AG09309 (cell line): ENCODE measurements at regions not wholly inside any gene's neighbourhood (a gene's known extent, or its start where the extent isn't known, plus 50 kb on each side); places are given as distances from the start of the nearest gene placed in this dataset.

Experiments
- DNase-seq: peaks from one replicate; pipeline ENCODE4 v3.0.0-alpha.2; 2010; ENCODE audit warnings: low read depth
- H3K4me3 ChIP-seq: 2 replicates; pipeline ENCODE4 v1.5.1; 2011; ENCODE audit warnings: mild to moderate bottlenecking, low read depth, low read length, moderate library complexity; ENCODE audit not compliant: control insufficient read depth
- TF ChIP-seq, protein P1 (sequence below): IDR thresholded peaks from 2 replicates; pipeline ENCODE4 v1.5.1; 2011; ENCODE audit warnings: mild to moderate bottlenecking, low read depth, low read length, inconsistent platforms; ENCODE audit not compliant: insufficient read depth, control insufficient read depth; ENCODE audit errors: missing control alignments

DNA sequence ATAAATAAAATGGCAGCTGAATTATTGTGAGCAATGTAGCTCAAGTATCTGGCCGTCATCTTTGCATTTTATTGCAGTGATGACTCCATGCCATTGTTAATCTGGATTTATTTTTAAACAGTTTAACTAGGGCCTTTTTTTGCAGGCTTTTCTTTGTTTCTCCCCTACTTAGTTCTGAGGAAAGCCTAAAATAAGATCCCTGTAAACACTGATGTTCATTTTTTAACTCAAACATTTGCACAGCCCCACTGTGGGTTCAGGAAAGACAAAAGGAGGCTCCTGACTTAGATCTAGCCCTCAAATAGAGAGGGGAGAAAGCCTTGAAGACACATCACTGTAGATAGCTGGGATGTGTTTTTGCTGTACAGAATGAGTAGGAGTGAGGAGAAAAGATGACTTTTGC lies 69.2 kb downstream of the PLEKHG1 start:
- H3K4me3 ChIP-seq: no peak overlapping the region
- no peak for DNase-seq
- TF ChIP-seq, protein P1, sequence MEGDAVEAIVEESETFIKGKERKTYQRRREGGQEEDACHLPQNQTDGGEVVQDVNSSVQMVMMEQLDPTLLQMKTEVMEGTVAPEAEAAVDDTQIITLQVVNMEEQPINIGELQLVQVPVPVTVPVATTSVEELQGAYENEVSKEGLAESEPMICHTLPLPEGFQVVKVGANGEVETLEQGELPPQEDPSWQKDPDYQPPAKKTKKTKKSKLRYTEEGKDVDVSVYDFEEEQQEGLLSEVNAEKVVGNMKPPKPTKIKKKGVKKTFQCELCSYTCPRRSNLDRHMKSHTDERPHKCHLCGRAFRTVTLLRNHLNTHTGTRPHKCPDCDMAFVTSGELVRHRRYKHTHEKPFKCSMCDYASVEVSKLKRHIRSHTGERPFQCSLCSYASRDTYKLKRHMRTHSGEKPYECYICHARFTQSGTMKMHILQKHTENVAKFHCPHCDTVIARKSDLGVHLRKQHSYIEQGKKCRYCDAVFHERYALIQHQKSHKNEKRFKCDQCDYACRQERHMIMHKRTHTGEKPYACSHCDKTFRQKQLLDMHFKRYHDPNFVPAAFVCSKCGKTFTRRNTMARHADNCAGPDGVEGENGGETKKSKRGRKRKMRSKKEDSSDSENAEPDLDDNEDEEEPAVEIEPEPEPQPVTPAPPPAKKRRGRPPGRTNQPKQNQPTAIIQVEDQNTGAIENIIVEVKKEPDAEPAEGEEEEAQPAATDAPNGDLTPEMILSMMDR: no peak

DNA sequence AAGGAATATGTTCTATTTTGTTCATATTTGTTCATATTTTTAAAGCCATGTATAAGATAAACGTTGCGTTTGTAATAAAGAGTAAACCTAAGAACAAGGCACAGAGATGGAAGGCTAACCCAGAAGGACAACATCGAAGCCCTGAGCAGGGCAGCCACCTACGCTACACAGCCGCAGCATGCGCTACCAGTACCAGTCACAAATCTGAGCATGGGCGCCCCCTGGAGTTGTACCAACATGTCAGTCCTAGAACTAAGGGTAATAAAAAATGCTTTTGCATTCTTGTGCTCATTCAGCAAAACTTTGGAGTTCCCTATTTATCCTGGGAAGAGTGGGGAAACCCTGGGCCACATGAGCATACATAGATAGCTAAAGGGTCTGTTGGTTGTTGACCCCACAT lies 70.6 kb downstream of the PLEKHG1 start:
- no peak for DNase-seq
- no peak overlapping the region for H3K4me3 ChIP-seq
- TF ChIP-seq, protein P1: no peak

DNA sequence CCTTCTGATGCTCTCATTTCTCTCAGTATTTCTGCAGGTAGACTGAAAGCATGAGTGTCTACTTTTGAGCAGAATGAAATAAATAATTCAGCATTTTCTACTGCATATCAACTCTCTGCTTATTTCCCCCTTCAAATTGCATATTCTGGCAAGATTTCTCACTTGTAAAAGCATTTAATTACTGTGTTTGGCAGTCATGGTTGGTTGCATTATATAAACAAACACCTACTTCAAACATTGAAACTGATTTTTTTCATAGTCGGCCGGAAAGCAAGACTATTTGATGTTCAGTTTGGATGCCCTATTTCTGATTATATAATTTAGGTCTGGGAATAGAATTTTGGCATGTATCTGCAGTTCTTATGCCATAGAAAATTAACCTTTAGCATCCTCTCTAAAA lies 73.1 kb downstream of the PLEKHG1 start:
- TF ChIP-seq, protein P1: no peak
- DNase-seq: no peak
- no peak overlapping the region for H3K4me3 ChIP-seq

DNA sequence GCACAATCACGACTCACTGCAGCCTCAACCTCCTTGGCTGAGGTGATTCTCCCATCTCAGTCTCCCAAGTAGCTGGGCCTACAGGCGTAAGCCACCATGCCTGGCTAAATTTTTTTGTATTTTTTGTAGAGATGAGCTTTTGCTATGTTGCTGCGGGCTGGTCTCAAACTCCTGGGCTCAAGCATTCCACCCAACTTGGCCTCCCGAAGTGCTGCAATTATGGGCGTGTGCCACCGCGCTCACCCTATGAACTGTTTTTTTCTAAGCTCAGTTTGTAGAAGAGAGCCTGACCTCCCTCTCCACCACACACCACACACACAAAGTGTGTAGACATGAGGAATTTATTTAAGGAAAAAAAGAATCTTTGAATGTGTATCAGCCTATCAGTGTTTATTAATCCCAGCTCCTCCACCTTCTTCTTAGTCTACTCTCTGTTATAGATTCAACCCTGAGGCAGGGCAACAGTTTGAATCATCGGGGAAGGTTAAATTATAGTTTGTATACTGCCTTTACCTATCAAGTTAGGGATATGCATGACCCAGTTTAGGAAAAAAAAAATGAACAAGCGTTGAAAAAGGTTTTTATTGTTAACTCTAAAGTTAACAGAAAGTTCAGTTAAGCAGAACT lies 74.1 kb downstream of the PLEKHG1 start:
- H3K4me3 ChIP-seq: no peak overlapping the region
- TF ChIP-seq, protein P1: no peak
- no peak for DNase-seq

DNA sequence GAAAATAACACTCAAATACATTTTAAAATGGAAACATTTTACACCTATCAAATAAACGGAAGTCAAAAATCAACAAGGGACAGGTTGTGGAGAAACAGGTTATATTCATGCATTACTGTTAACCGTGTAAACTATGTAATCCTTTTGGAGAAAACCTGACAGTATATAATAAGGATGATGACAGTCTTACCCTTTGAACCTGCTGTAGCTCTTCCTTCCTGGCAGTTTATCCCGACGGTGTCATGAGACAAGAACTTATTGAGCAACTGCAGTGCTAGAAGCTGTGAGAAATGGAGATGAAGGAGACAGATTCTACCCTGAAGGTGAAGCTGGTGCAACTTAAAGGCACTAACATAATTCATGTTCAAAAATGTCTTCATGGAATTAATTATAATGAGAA lies 76.7 kb downstream of the PLEKHG1 start:
- DNase-seq: no peak
- no peak overlapping the region for H3K4me3 ChIP-seq
- TF ChIP-seq, protein P1: no peak

DNA sequence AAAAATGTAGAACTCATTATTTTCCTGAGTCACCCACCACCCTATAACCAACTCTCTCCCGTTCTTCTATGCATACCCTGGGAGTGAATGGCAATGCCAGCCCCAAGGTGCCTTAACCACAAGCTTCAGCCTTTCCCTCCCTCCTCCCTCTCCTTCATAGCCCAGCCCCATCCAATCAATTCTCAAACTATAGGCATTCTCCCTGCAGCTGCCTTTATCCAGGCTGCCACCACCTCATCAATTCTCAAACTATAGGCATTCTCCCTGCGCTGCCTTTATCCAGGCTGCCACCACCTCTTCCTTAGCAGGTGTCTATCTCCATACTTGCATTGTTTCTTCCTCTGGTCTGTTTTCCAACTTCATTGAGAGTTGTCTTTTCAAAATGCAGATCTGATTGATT lies 77.1 kb downstream of the PLEKHG1 start:
- no peak for DNase-seq
- no peak overlapping the region for H3K4me3 ChIP-seq
- TF ChIP-seq, protein P1: no peak

DNA sequence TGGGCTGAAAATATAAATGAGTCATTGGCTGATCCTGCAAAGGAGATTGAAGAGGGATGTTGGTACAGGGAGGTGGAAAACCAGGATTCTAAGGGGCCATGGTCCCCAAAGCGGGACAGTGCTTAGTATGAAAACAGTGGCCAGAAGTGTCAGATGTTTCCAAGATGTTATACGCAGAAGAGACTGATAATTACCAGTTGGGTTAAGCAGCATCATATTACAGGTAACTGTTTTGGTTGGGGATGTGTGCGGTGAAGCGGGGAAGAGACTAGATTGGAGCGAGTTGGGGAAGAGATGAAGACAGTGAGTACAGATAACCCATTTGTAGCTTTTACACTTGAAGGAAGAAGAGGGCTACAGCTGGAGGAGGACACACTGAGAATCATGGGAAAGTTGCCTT lies 80.8 kb downstream of the PLEKHG1 start:
- TF ChIP-seq, protein P1: no peak
- H3K4me3 ChIP-seq: no peak overlapping the region
- DNase-seq: no peak
